Breast epithelium (tissue), 3 donors: ENCODE measurements at regions not wholly inside any gene's neighbourhood (a gene's known extent, or its start where the extent isn't known, plus 50 kb on each side); places are given as distances from the start of the nearest gene placed in this dataset.

Experiments used
- CTCF ChIP-seq, 3 donors: fragments of 450-650 bp; IDR thresholded peaks; one replicate each; pipeline ENCODE4 v1.5.1; 2016 to 2017; ENCODE audit warnings: antibody characterized with exemption in 3 of 3, mild to moderate bottlenecking in 3 of 3, moderate library complexity in 3 of 3
- POLR2A ChIP-seq: fragments of 450-650 bp; IDR thresholded peaks from one replicate; pipeline ENCODE4 v1.6.1; 2016; ENCODE audit warnings: antibody characterized with exemption, mild to moderate bottlenecking, moderate library complexity
- POLR2AphosphoS5 ChIP-seq, 3 donors: sonication (generic); formaldehyde crosslinking; IDR thresholded peaks; one replicate each; pipeline ENCODE4 v1.6.1; 2017; ENCODE audit warnings: antibody characterized with exemption in 3 of 3

- TF ChIP-seq CTCF (IDR thresholded peaks at IDR 0.05) (no peak), POLR2AphosphoS5 (IDR thresholded peaks at IDR 0.05) (no peak), POLR2A (no peak)
Measured at GRCh38 chr10:91009121-91009520, 88.2 kb upstream of the ANKRD1 start.
